T-helper 2 cell (primary cell): ENCODE measurements at regions not wholly inside any gene's neighbourhood (a gene's known extent, or its start where the extent isn't known, plus 50 kb on each side); places are given as distances from the start of the nearest gene placed in this dataset.
A peak's percentile ranks its signal among the peaks of the same experiment; 100 is the strongest.

Experiments
- DNase-seq, 5 experiments: peaks; one replicate each; pipeline versions ENCODE4 v3.0.0 to v3.0.0-alpha.2; 2012 to 2022

GRCh38 chr22:49621601-49622210 lies 206.0 kb downstream of the BRD1 start:
- no peak for DNase-seq

- peak in 1 of 5 experiments; percentile 5 for DNase-seq
Observed at GRCh38 chr22:49620666-49621065, 207.0 kb downstream of the BRD1 start.

- DNase-seq: peak in 1 of 5 experiments; percentile 3
Observed at GRCh38 chr22:49620003-49620556, 207.6 kb downstream of the BRD1 start.

- DNase-seq: peak in 1 of 5 experiments; percentile 7
Observed at GRCh38 chr22:49619301-49619700, 208.4 kb downstream of the BRD1 start.

GRCh38 chr22:49618677-49618953 lies 209.1 kb downstream of the BRD1 start:
- peak in 1 of 5 experiments; percentile 2 for DNase-seq

- DNase-seq: peak in 1 of 5 experiments; percentile 7
Observed at GRCh38 chr22:49617866-49618676, 209.6 kb downstream of the BRD1 start.

GRCh38 chr22:49617264-49617663 lies 210.4 kb downstream of the BRD1 start:
- DNase-seq: no peak

- DNase-seq: no peak
Observed at GRCh38 chr22:49616356-49617231, 211.1 kb downstream of the BRD1 start.

GRCh38 chr22:49614966-49615965 lies 212.4 kb downstream of the BRD1 start:
- no peak for DNase-seq

- no peak for DNase-seq
Observed at GRCh38 chr22:49613511-49614270, 214.0 kb downstream of the BRD1 start.

GRCh38 chr22:49613108-49613507 lies 214.6 kb downstream of the BRD1 start:
- no peak for DNase-seq

GRCh38 chr22:49609207-49609876 lies 218.3 kb downstream of the BRD1 start:
- no peak for DNase-seq

- no peak for DNase-seq
Observed at GRCh38 chr22:49608660-49609059, 219.0 kb downstream of the BRD1 start.

- no peak for DNase-seq
Observed at GRCh38 chr22:49608228-49608627, 219.4 kb downstream of the BRD1 start.

- DNase-seq: no peak
Observed at GRCh38 chr22:49607821-49608220, 219.9 kb downstream of the BRD1 start.

- no peak for DNase-seq
Observed at GRCh38 chr22:49606562-49607290, 220.9 kb downstream of the BRD1 start.

- no peak for DNase-seq
Observed at GRCh38 chr22:49604732-49605302, 222.9 kb downstream of the BRD1 start.

GRCh38 chr22:49603016-49603415 lies 224.7 kb downstream of the BRD1 start:
- DNase-seq: no peak

- DNase-seq: no peak
Observed at GRCh38 chr22:49602481-49602880, 225.2 kb downstream of the BRD1 start.
